CD14-positive monocyte (primary cell): ENCODE measurements at regions not wholly inside any gene's neighbourhood (a gene's known extent, or its start where the extent isn't known, plus 50 kb on each side); places are given as distances from the start of the nearest gene placed in this dataset.
A peak's percentile ranks its signal among the peaks of the same experiment; 100 is the strongest.

Experiments used
- DNase-seq, 3 donors: peaks; one replicate each; pipeline ENCODE4 v3.0.0-alpha.2; 2011 to 2022
- H2AFZ ChIP-seq: 2 replicates; pipeline ENCODE4 v1.6.0; 2012; ENCODE audit warnings: mild to moderate bottlenecking, low read depth, low read length, inconsistent platforms; ENCODE audit not compliant: insufficient read depth, poor library complexity, severe bottlenecking
- H3K27ac ChIP-seq, 2 donors: 1 replicate in 1 of 2; 2 replicates in 1 of 2; pipeline ENCODE4 v1.5.1; 2012 to 2013; ENCODE audit warnings: low read length in 2 of 2, control low read depth in 1 of 2, inconsistent platforms in 1 of 2, low read depth in 1 of 2, mild to moderate bottlenecking in 1 of 2
- H3K27me3 ChIP-seq, 2 donors: one replicate each; pipeline versions ENCODE4 v1.6.0 to v1.6.1; 2011 to 2013; ENCODE audit warnings: low read length in 2 of 2; ENCODE audit not compliant: control insufficient read depth in 2 of 2, insufficient read depth in 2 of 2
- H3K36me3 ChIP-seq, 2 donors: replicated peaks in 1 of 2; 1 replicate in 1 of 2; 2 replicates in 1 of 2; pipeline versions ENCODE4 v1.5.1 to v1.6.1; 2012 to 2013; ENCODE audit warnings: low read length in 2 of 2, control low read depth in 1 of 2, inconsistent platforms in 1 of 2, mild to moderate bottlenecking in 1 of 2; ENCODE audit not compliant: insufficient read depth in 2 of 2, control insufficient read depth in 1 of 2
- H3K4me1 ChIP-seq, 2 donors: 1 replicate in 1 of 2; 2 replicates in 1 of 2; pipeline versions ENCODE4 v1.5.1 to v1.6.1; 2012 to 2013; ENCODE audit warnings: low read length in 2 of 2, control low read depth in 1 of 2, inconsistent platforms in 1 of 2, mild to moderate bottlenecking in 1 of 2, moderate library complexity in 1 of 2; ENCODE audit not compliant: insufficient read depth in 2 of 2, control insufficient read depth in 1 of 2
- H3K4me2 ChIP-seq: replicated peaks from 2 replicates; pipeline ENCODE3; 2012; ENCODE audit warnings: low read length, moderate library complexity, mild to moderate bottlenecking; ENCODE audit not compliant: poor library complexity, severe bottlenecking; ENCODE audit errors: extremely low read depth
- H3K4me3 ChIP-seq, 3 experiments: fragments of 200-600 bp in 1 of 3; sonication (generic) in 1 of 3; replicated peaks in 1 of 3; 1 replicate in 2 of 3; 2 replicates in 1 of 3; pipeline ENCODE4 v1.5.1; 2011 to 2013; ENCODE audit warnings: low read length in 3 of 3, mild to moderate bottlenecking in 3 of 3, control low read depth in 2 of 3, low read depth in 2 of 3, inconsistent platforms in 1 of 3, moderate library complexity in 1 of 3
- H3K79me2 ChIP-seq: 2 replicates; pipeline ENCODE4 v1.6.0; 2012; ENCODE audit warnings: mild to moderate bottlenecking, control low read depth, inconsistent platforms, low read length, moderate library complexity; ENCODE audit not compliant: insufficient read depth
- H3K9ac ChIP-seq: 2 replicates; pipeline ENCODE4 v1.6.0; 2017; ENCODE audit warnings: low read length, mild to moderate bottlenecking; ENCODE audit not compliant: insufficient read depth, poor library complexity, severe bottlenecking
- H3K9me3 ChIP-seq, 2 donors: replicated peaks in 1 of 2; 1 replicate in 1 of 2; 2 replicates in 1 of 2; pipeline versions ENCODE4 v1.5.1 to v1.6.1; 2012 to 2013; ENCODE audit warnings: low read length in 2 of 2, control low read depth in 1 of 2; ENCODE audit not compliant: control insufficient read depth in 1 of 2, insufficient read depth in 1 of 2
- H4K20me1 ChIP-seq: 2 replicates; pipeline ENCODE4 v1.6.0; 2012; ENCODE audit warnings: mild to moderate bottlenecking, low read length, control low read depth, moderate library complexity; ENCODE audit not compliant: insufficient read depth
- H3K27ac Mint-ChIP-seq, 7 donors: one replicate each; pipeline ENCODE4 v1.8.0; 2020; ENCODE audit warnings: mild to moderate bottlenecking in 7 of 7, mixed read lengths in 7 of 7, moderate library complexity in 6 of 7, inconsistent platforms in 2 of 7
- H3K27me3 Mint-ChIP-seq, 3 donors: one replicate each; pipeline ENCODE4 v1.8.0; 2021 to 2022; ENCODE audit warnings: low read depth in 3 of 3, mild to moderate bottlenecking in 3 of 3, mixed read lengths in 3 of 3, moderate library complexity in 3 of 3, inconsistent platforms in 1 of 3
- H3K36me3 Mint-ChIP-seq, 2 donors: one replicate each; pipeline ENCODE4 v1.8.0; 2020; ENCODE audit warnings: mixed read lengths in 2 of 2, inconsistent platforms in 1 of 2, mild to moderate bottlenecking in 1 of 2
- H3K4me1 Mint-ChIP-seq: one replicate; pipeline ENCODE4 v1.8.0; 2020; ENCODE audit warnings: mild to moderate bottlenecking, mixed read lengths
- H3K4me3 Mint-ChIP-seq, 2 donors: one replicate each; pipeline ENCODE4 v1.8.0; 2020; ENCODE audit warnings: mild to moderate bottlenecking in 2 of 2, mixed read lengths in 2 of 2, moderate library complexity in 1 of 2
- H3K9me3 Mint-ChIP-seq, 7 donors: one replicate each; pipeline ENCODE4 v1.8.0; 2020 to 2022; ENCODE audit warnings: mixed read lengths in 7 of 7, mild to moderate bottlenecking in 6 of 7, moderate library complexity in 6 of 7, inconsistent platforms in 2 of 7
- CTCF ChIP-seq: fragments of 200-600 bp; IDR thresholded peaks from one replicate; pipeline ENCODE4 v1.8.0; 2022; ENCODE audit warnings: antibody characterized with exemption, mild to moderate bottlenecking
- WGBS: methylation state at CpG from one replicate; pipeline ENCODE4 v1.1.5; 2013; ENCODE audit warnings: missing lambda C conversion rate; ENCODE audit not compliant: insufficient coverage; 5-methylcytosine and 5-hydroxymethylcytosine counted together
- intact Hi-C, 2 donors: fragments of 100-400 bp; cut with micrococcal nuclease; formaldehyde crosslinking; loops; one replicate each; pipeline versions ENCODE4 v1.15.0 to v1.15.1; 2023

DNA sequence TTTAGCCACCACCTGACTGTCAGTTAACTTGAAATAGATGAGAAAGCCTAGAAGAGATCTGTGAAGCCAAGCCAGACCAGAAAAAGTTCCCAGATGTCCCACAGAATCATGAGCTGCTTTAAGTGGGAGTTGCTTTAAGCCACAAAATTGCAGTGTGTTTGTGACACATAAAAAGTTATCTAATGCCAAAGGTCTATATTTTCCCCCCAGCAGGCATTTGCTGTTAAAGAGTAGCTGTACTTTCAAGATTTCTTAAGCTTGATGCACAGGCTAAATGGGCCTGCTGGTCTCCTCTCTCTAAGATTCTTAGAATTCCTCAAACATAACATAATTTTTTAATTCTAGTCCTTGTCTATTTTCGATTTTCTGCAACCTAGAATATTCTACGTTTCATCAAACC, 825.7 kb downstream of the FAM181B start:
- intact Hi-C loops = no loop called here

GRCh38 chr11:81899156-81899555, 834.5 kb downstream of the FAM181B start:
- Mint-ChIP-seq H3K27me3 (peaks cover 0 to 3% (median 0%) of the 10 kb centered on the region in 3 donors), H3K4me1 (no peaks in the 10 kb centered on the region), H3K4me3 (peak overlapping the region in 1 of 2 donors; percentile 32), H3K36me3 (no peaks in the 10 kb centered on the region), H3K27ac (no peak overlapping the region), H3K9me3 (peaks cover 2 to 10% (median 3%) of the 10 kb centered on the region in 7 donors)
- no peak overlapping the region for H2AFZ ChIP-seq
- no peak for TF ChIP-seq CTCF
- H3K79me2 ChIP-seq = no peaks in the 10 kb centered on the region
- H3K4me1 ChIP-seq = no peaks in the 10 kb centered on the region
- H3K27me3 ChIP-seq = no peaks in the 10 kb centered on the region
- no peak for DNase-seq
- no peaks in the 10 kb centered on the region for H3K9me3 ChIP-seq
- H3K27ac ChIP-seq = no peak overlapping the region
- intact Hi-C loops = no loop called here
- no peak overlapping the region for H3K4me3 ChIP-seq
- no peaks in the 10 kb centered on the region for H3K36me3 ChIP-seq
- WGBS = no CpG with 5 or more reads among the region's 1 CpG
- no peak overlapping the region for H3K4me2 ChIP-seq
- H3K9ac ChIP-seq = no peak overlapping the region
- H4K20me1 ChIP-seq = no peaks in the 10 kb centered on the region

More for the DNA sequence above, 825.7 kb downstream of the FAM181B start:
- no peaks in the 10 kb centered on the region for H3K27me3 Mint-ChIP-seq
- no peak overlapping the region for H3K27ac ChIP-seq
- H2AFZ ChIP-seq = no peak overlapping the region
- no peaks in the 10 kb centered on the region for H3K36me3 ChIP-seq
- no CpG with 5 or more reads among the region's 2 CpGs for WGBS
- no peak overlapping the region for H3K4me3 Mint-ChIP-seq
- peaks cover 0 to 6% (median 4%) of the 10 kb centered on the region in 7 donors for H3K9me3 Mint-ChIP-seq
- H3K79me2 ChIP-seq = no peaks in the 10 kb centered on the region
- H3K27me3 ChIP-seq = no peaks in the 10 kb centered on the region
- H3K9me3 ChIP-seq = no peaks in the 10 kb centered on the region
- H3K4me1 ChIP-seq = no peaks in the 10 kb centered on the region
- no peak for DNase-seq
- H3K4me3 ChIP-seq = no peak overlapping the region
- H3K4me2 ChIP-seq = no peak overlapping the region
- no peak for TF ChIP-seq CTCF
- no peaks in the 10 kb centered on the region for H3K4me1 Mint-ChIP-seq
- no peak overlapping the region for H3K9ac ChIP-seq
- no peaks in the 10 kb centered on the region for H3K36me3 Mint-ChIP-seq
- H4K20me1 ChIP-seq = no peaks in the 10 kb centered on the region
- no peak overlapping the region for H3K27ac Mint-ChIP-seq
